ENCODE measurements at regions not wholly inside any gene's neighbourhood (a gene's known extent, or its start where the extent isn't known, plus 50 kb on each side); places are given as distances from the start of the nearest gene placed in this dataset.

- DNase-seq: no peak
Observed at GRCh38 chr9:81369121-81369520, 320.2 kb downstream of the TLE1 start.

GRCh38 chr9:81363916-81364480 is 325.3 kb downstream of the TLE1 start:
- TF ChIP-seq CTCF (IDR thresholded peaks at IDR 0.05; ENCODE audit: partially characterized antibody, unreplicated experiment): no peak
- DNase-seq: no peak
- H3K27ac Mint-ChIP-seq (ENCODE audit: unreplicated experiment): no peak overlapping the region
- peaks cover 7% of the 10 kb centered on the region for H3K9me3 Mint-ChIP-seq (ENCODE audit: unreplicated experiment)
- H3K4me1 Mint-ChIP-seq (ENCODE audit: low read depth, unreplicated experiment): no peaks in the 10 kb centered on the region
- H3K4me3 Mint-ChIP-seq (ENCODE audit: unreplicated experiment): no peak overlapping the region
- H3K36me3 Mint-ChIP-seq (ENCODE audit: unreplicated experiment): peaks cover 20% of the 10 kb centered on the region
- H3K27me3 Mint-ChIP-seq (ENCODE audit: unreplicated experiment): peaks cover 6% of the 10 kb centered on the region

More at GRCh38 chr9:81369121-81369520, 320.2 kb downstream of the TLE1 start:
- Mint-ChIP-seq H3K27ac (ENCODE audit: unreplicated experiment) (peak overlapping the region; percentile 49), H3K27me3 (ENCODE audit: unreplicated experiment) (peaks cover 7% of the 10 kb centered on the region), H3K9me3 (ENCODE audit: unreplicated experiment) (peaks cover 11% of the 10 kb centered on the region), H3K4me3 (ENCODE audit: unreplicated experiment) (no peak overlapping the region), H3K36me3 (ENCODE audit: unreplicated experiment) (peaks cover 11% of the 10 kb centered on the region), H3K4me1 (ENCODE audit: low read depth, unreplicated experiment) (peaks cover 39% of the 10 kb centered on the region)
- no peak for TF ChIP-seq CTCF (IDR thresholded peaks at IDR 0.05; ENCODE audit: partially characterized antibody, unreplicated experiment)

GRCh38 chr9:81361296-81361695 is 328.1 kb downstream of the TLE1 start:
- Mint-ChIP-seq H3K27me3 (ENCODE audit: unreplicated experiment) (peaks cover 3% of the 10 kb centered on the region), H3K9me3 (ENCODE audit: unreplicated experiment) (peaks cover 5% of the 10 kb centered on the region), H3K4me3 (ENCODE audit: unreplicated experiment) (no peak overlapping the region), H3K27ac (ENCODE audit: unreplicated experiment) (no peak overlapping the region), H3K4me1 (ENCODE audit: low read depth, unreplicated experiment) (no peaks in the 10 kb centered on the region), H3K36me3 (ENCODE audit: unreplicated experiment) (peaks cover 20% of the 10 kb centered on the region)
- DNase-seq: no peak
- no peak for TF ChIP-seq CTCF (IDR thresholded peaks at IDR 0.05; ENCODE audit: partially characterized antibody, unreplicated experiment)

GRCh38 chr9:81351166-81351565 is 338.2 kb downstream of the TLE1 start:
- H3K9me3 Mint-ChIP-seq (ENCODE audit: unreplicated experiment): peaks cover 1% of the 10 kb centered on the region
- H3K4me1 Mint-ChIP-seq (ENCODE audit: low read depth, unreplicated experiment): peaks cover 10% of the 10 kb centered on the region
- no peak overlapping the region for H3K27ac Mint-ChIP-seq (ENCODE audit: unreplicated experiment)
- H3K36me3 Mint-ChIP-seq (ENCODE audit: unreplicated experiment): no peaks in the 10 kb centered on the region
- no peak for TF ChIP-seq CTCF (IDR thresholded peaks at IDR 0.05; ENCODE audit: partially characterized antibody, unreplicated experiment)
- DNase-seq: no peak
- H3K27me3 Mint-ChIP-seq (ENCODE audit: unreplicated experiment): no peaks in the 10 kb centered on the region
- no peak overlapping the region for H3K4me3 Mint-ChIP-seq (ENCODE audit: unreplicated experiment)

GRCh38 chr9:81344366-81344765 is 345.0 kb downstream of the TLE1 start:
- DNase-seq: peak; percentile 74
- no peak for TF ChIP-seq CTCF (IDR thresholded peaks at IDR 0.05; ENCODE audit: partially characterized antibody, unreplicated experiment)
- H3K4me3 Mint-ChIP-seq (ENCODE audit: unreplicated experiment): peak overlapping the region; percentile 50
- H3K36me3 Mint-ChIP-seq (ENCODE audit: unreplicated experiment): peaks cover 5% of the 10 kb centered on the region
- peaks cover 14% of the 10 kb centered on the region for H3K9me3 Mint-ChIP-seq (ENCODE audit: unreplicated experiment)
- peaks cover 8% of the 10 kb centered on the region for H3K27me3 Mint-ChIP-seq (ENCODE audit: unreplicated experiment)
- peak overlapping the region; percentile 97 for H3K27ac Mint-ChIP-seq (ENCODE audit: unreplicated experiment)
- peaks cover 31% of the 10 kb centered on the region for H3K4me1 Mint-ChIP-seq (ENCODE audit: low read depth, unreplicated experiment)
